ENCODE measurements at regions not wholly inside any gene's neighbourhood (a gene's known extent, or its start where the extent isn't known, plus 50 kb on each side); places are given as distances from the start of the nearest gene placed in this dataset.

- WGBS (ENCODE audit: insufficient coverage), result 100% methylated on average over 1 of the region's 2 CpGs
- H3K27me3 ChIP-seq (replicated peaks in 1 of 4; ENCODE audit: control extremely low read depth in 1 of 4, control insufficient read depth in 3 of 4, insufficient read depth in 4 of 4, low read length in 3 of 4), result peaks cover 0 to 3% (median 0%) of the 10 kb centered on the region in 4 experiments
- Mint-ChIP-seq H3K4me3 (no peak overlapping the region), H3K9me3 (ENCODE audit: insufficient read depth) (no peaks in the 10 kb centered on the region), H3K27me3 (peaks cover 22% of the 10 kb centered on the region), H3K27ac (no peak overlapping the region), H3K4me1 (peaks cover 4% of the 10 kb centered on the region)
- H3K79me2 ChIP-seq (ENCODE audit: control insufficient read depth, insufficient read depth, low read length), result no peaks in the 10 kb centered on the region
- H3K9me3 ChIP-seq (ENCODE audit: control extremely low read depth in 1 of 3, control insufficient read depth in 2 of 3, insufficient read depth in 1 of 3, low read length in 2 of 3), result no peaks in the 10 kb centered on the region
- H3K4me3 ChIP-seq (ENCODE audit: control extremely low read depth in 1 of 5, extremely low read depth in 1 of 5, insufficient read depth in 1 of 5, low read depth in 2 of 5, low read length in 4 of 5), result no peak overlapping the region
- POLR2A ChIA-PET, result no interaction called here
- CTCF ChIA-PET, result no interaction called here
- no peak overlapping the region for H3K4me2 ChIP-seq (replicated peaks; ENCODE audit: low read depth, low read length, poor library complexity, severe bottlenecking)
- ATAC-seq (ENCODE audit: low read depth) (no peak), DNase-seq (no peak)
- H3K27ac ChIP-seq (ENCODE audit: low read length in 2 of 2), result no peak overlapping the region
- no peaks in the 10 kb centered on the region for H4K20me1 ChIP-seq (ENCODE audit: control insufficient read depth, insufficient read depth, low read length, poor library complexity, severe bottlenecking)
- TF ChIP-seq CTCF (IDR thresholded peaks at IDR 0.05) (no peak), EZH2 (IDR thresholded peaks at IDR 0.05; ENCODE audit: borderline replicate concordance, insufficient read depth, low read depth, low read length, poor library complexity, severe bottlenecking) (no peak)
- H3K9ac ChIP-seq (ENCODE audit: low read length), result no peak overlapping the region
- H3K4me1 ChIP-seq (ENCODE audit: control insufficient read depth in 2 of 2, insufficient read depth in 2 of 2, low read length in 2 of 2), result no peaks in the 10 kb centered on the region
- peak overlapping the region; percentile 49 for H2AFZ ChIP-seq (ENCODE audit: insufficient read depth, low read depth, low read length, poor library complexity, severe bottlenecking)
- intact Hi-C loops (cut with micrococcal nuclease), result no loop called here
- no peaks in the 10 kb centered on the region for H3K36me3 ChIP-seq (replicated peaks in 1 of 2; ENCODE audit: control extremely low read depth in 1 of 2, control insufficient read depth in 1 of 2, extremely low read depth in 1 of 2, insufficient read depth in 2 of 2, low read length in 1 of 2)
Observed at GRCh38 chr13:30051531-30052060, 201.2 kb upstream of the UBL3 start.

DNA sequence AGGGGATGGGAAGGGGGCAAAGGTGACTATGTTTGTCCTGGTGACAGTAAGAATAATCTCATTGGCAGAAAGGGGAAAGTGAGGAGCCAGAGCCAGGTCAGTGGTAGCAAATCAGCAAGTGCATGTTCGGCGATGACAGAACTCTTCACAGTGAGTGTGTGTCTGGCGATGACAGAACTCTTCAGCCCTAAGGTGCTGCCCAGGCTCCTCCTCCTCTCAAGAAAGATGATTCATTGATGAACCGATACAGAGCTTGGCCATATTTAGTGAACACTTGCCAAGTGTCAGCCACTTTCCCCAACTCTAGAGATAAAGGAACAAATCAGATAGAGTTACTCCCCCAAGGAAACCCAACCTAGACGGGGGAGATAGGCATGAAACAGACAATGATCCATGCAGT is 199.3 kb upstream of the UBL3 start:
- no peak overlapping the region for H3K4me3 Mint-ChIP-seq
- CTCF ChIA-PET, result no interaction called here
- H3K4me2 ChIP-seq (replicated peaks; ENCODE audit: low read depth, low read length, poor library complexity, severe bottlenecking), result no peak overlapping the region
- 98% methylated on average over 4 of the region's 5 CpGs for WGBS (ENCODE audit: insufficient coverage)
- no peak overlapping the region for H3K9ac ChIP-seq (ENCODE audit: low read length)
- no peaks in the 10 kb centered on the region for H3K79me2 ChIP-seq (ENCODE audit: control insufficient read depth, insufficient read depth, low read length)
- no peak overlapping the region for H2AFZ ChIP-seq (ENCODE audit: insufficient read depth, low read depth, low read length, poor library complexity, severe bottlenecking)
- peaks cover 22% of the 10 kb centered on the region for H3K27me3 Mint-ChIP-seq
- H3K9me3 ChIP-seq (ENCODE audit: control extremely low read depth in 1 of 3, control insufficient read depth in 2 of 3, insufficient read depth in 1 of 3, low read length in 2 of 3), result no peaks in the 10 kb centered on the region
- no peak overlapping the region for H3K27ac Mint-ChIP-seq
- POLR2A ChIA-PET, result no interaction called here
- H3K4me1 ChIP-seq (ENCODE audit: control insufficient read depth in 2 of 2, insufficient read depth in 2 of 2, low read length in 2 of 2), result no peaks in the 10 kb centered on the region
- no peaks in the 10 kb centered on the region for H3K9me3 Mint-ChIP-seq (ENCODE audit: insufficient read depth)
- H3K36me3 ChIP-seq (replicated peaks in 1 of 2; ENCODE audit: control extremely low read depth in 1 of 2, control insufficient read depth in 1 of 2, extremely low read depth in 1 of 2, insufficient read depth in 2 of 2, low read length in 1 of 2), result no peaks in the 10 kb centered on the region
- peaks cover 0 to 3% (median 0%) of the 10 kb centered on the region in 4 experiments for H3K27me3 ChIP-seq (replicated peaks in 1 of 4; ENCODE audit: control extremely low read depth in 1 of 4, control insufficient read depth in 3 of 4, insufficient read depth in 4 of 4, low read length in 3 of 4)
- H3K4me1 Mint-ChIP-seq, result peaks cover 6% of the 10 kb centered on the region
- ATAC-seq (ENCODE audit: low read depth), result no peak
- H3K27ac ChIP-seq (ENCODE audit: low read length in 2 of 2), result no peak overlapping the region
- DNase-seq, result no peak
- TF ChIP-seq CTCF (IDR thresholded peaks at IDR 0.05) (no peak), EZH2 (IDR thresholded peaks at IDR 0.05; ENCODE audit: borderline replicate concordance, insufficient read depth, low read depth, low read length, poor library complexity, severe bottlenecking) (no peak)
- H4K20me1 ChIP-seq (ENCODE audit: control insufficient read depth, insufficient read depth, low read length, poor library complexity, severe bottlenecking), result no peaks in the 10 kb centered on the region
- intact Hi-C loops (cut with micrococcal nuclease), result no loop called here
- no peak overlapping the region for H3K4me3 ChIP-seq (ENCODE audit: control extremely low read depth in 1 of 5, extremely low read depth in 1 of 5, insufficient read depth in 1 of 5, low read depth in 2 of 5, low read length in 4 of 5)

Data from B cell (primary cell).